ENCODE measurements at regions not wholly inside any gene's neighbourhood (a gene's known extent, or its start where the extent isn't known, plus 50 kb on each side); places are given as distances from the start of the nearest gene placed in this dataset.

DNA sequence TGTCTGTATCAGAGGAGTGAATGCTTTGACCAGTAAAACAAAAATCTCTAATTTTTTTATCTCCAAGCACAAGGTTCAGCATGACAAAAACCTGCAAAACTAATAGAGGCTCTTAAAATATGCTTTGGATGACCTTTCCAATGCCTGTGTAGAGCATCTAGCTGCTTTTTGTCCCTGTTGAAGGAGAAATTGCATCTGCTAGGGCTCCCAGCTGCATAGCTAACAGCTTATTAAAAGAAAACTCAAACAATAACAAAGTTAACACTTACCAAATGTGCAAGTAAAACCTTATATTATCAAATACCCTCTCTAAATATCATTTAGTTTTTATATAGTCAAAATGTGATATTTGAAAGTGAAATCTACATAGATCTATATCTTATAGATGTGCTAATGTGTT lies 378.6 kb downstream of the CD109 start:
- TF ChIP-seq, protein P1, sequence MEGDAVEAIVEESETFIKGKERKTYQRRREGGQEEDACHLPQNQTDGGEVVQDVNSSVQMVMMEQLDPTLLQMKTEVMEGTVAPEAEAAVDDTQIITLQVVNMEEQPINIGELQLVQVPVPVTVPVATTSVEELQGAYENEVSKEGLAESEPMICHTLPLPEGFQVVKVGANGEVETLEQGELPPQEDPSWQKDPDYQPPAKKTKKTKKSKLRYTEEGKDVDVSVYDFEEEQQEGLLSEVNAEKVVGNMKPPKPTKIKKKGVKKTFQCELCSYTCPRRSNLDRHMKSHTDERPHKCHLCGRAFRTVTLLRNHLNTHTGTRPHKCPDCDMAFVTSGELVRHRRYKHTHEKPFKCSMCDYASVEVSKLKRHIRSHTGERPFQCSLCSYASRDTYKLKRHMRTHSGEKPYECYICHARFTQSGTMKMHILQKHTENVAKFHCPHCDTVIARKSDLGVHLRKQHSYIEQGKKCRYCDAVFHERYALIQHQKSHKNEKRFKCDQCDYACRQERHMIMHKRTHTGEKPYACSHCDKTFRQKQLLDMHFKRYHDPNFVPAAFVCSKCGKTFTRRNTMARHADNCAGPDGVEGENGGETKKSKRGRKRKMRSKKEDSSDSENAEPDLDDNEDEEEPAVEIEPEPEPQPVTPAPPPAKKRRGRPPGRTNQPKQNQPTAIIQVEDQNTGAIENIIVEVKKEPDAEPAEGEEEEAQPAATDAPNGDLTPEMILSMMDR (conservative IDR thresholded peaks at IDR 0.05; ENCODE audit: low read length), result no peak
- DNase-seq (ENCODE audit: low read depth), result no peak
- no peak overlapping the region for H3K4me3 ChIP-seq (ENCODE audit: low read length)

DNA sequence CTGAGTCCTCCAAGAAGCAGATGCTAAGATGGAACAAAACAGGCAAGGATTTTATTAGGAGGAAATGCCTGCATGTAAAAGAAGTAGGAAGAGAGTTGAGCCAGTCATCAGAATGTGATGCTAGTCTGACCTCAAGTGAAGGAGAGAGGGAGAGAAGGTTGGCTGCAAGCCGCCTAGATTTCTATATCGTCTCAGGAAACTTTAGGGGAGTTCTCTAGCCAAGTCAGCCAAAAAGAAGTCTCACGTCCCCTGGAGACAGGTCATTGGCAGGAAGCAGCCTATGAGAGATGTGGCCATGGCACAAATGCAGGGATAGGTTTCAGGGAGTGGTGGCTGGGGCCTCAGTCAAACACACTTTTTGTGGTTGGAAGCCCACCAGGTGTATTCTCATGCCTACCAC lies 378.0 kb downstream of the CD109 start:
- DNase-seq (ENCODE audit: low read depth), result peak; percentile 86
- TF ChIP-seq, protein P1 (conservative IDR thresholded peaks at IDR 0.05; ENCODE audit: low read length), result no peak
- H3K4me3 ChIP-seq (ENCODE audit: low read length), result no peak overlapping the region

DNA sequence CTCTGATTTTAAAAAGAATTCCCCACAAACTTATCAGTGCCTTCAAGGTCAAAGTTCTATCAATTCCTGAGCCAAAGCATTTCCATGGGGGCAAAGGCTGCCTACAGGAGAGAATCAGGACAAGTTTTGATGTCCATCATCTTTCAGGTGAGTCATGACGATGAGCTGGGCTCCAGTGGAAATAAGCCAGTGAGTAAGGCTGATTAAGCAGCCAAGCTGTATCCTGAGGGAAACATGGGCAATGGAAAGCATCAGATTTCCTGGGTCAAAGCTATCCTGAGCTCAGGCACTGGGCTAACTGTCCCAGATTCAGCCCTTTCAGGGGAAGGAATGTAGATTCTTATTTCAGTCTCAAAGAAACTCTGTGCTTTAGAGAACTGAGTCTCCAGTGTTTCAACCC lies 377.4 kb downstream of the CD109 start:
- TF ChIP-seq, protein P1 (conservative IDR thresholded peaks at IDR 0.05; ENCODE audit: low read length), result no peak
- no peak overlapping the region for H3K4me3 ChIP-seq (ENCODE audit: low read length)
- DNase-seq (ENCODE audit: low read depth), result peak; percentile 70

DNA sequence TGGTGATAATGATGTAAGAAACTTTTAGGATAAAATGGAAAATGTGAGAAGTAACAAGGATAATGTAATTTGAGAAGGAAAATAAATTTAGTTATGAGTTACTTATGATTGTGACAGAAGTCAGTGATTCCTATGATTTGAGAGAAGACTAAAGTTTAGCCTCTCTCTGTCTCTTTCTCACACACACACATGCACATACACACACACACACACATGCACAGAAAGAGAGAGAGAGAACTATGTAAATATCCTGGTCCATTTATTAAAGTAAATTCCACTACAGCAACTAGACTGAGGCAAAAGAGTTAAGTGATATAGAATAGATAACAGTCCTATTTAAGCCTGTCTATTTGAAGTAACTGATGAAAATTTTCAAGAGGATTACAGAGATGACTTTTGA lies 375.2 kb downstream of the CD109 start:
- TF ChIP-seq, protein P1 (conservative IDR thresholded peaks at IDR 0.05; ENCODE audit: low read length), result no peak
- no peak overlapping the region for H3K4me3 ChIP-seq (ENCODE audit: low read length)
- DNase-seq (ENCODE audit: low read depth), result peak; percentile 71

- TF ChIP-seq, protein P1 (conservative IDR thresholded peaks at IDR 0.05; ENCODE audit: low read length), result no peak
- H3K4me3 ChIP-seq (ENCODE audit: low read length), result no peak overlapping the region
- no peak for DNase-seq (ENCODE audit: low read depth)
Measured at GRCh38 chr6:74070711-74071110, 374.7 kb downstream of the CD109 start.

DNA sequence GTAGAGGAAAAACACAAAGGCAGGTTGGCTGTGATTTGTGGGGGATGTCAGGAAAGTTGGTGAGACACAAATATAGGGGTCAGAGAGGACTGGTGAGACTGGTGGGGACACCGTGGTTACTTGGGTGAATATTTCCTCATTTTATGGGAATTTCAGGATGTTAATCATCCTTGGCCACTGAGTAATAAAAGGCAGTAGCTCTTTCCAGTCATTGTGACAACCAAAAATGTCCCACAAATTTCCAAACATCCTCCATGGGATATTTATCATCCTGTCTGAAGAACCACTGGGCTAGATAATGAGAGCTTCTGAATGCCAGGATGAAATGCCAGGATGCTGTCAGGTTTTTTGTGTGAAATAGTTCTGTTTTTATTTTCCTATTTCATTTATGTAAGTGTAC lies 374.1 kb downstream of the CD109 start:
- H3K4me3 ChIP-seq (ENCODE audit: low read length), result no peak overlapping the region
- DNase-seq (ENCODE audit: low read depth), result peak; percentile 95
- TF ChIP-seq, protein P1 (conservative IDR thresholded peaks at IDR 0.05; ENCODE audit: low read length), result no peak

DNA sequence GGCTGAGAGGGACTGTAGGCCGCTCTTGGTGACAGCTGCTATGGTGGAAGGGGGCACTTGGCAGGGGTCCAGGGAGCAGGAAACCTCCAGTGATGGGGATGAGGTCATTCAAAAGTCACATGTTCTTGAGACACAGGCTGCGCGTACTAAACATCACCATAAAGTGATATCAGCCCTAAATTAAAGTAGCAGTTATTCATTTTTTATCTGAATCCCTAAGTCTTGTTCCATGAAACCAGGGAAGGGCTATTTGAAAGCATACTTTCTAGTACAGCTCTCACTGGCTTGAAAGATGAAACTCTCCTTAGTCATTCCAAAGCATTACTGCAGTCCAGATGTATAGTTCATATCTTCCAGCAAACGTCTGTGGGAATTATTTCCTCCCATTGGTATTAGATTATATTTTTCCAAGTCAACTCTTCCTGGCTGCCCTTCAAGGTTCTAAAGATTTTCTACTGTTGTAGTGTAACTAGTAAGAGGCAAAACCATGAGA lies 373.1 kb downstream of the CD109 start:
- TF ChIP-seq, protein P1 (conservative IDR thresholded peaks at IDR 0.05; ENCODE audit: low read length), result no peak
- DNase-seq (ENCODE audit: low read depth), result peak; percentile 93
- no peak overlapping the region for H3K4me3 ChIP-seq (ENCODE audit: low read length)

Measured in AG10803 (cell line).